ENCODE measurements at regions not wholly inside any gene's neighbourhood (a gene's known extent, or its start where the extent isn't known, plus 50 kb on each side); places are given as distances from the start of the nearest gene placed in this dataset.

- Histone ChIP-seq H3K9me3 (ENCODE audit: severe bottlenecking) (no peaks in the 10 kb centered on the region), H3K27me3 (ENCODE audit: insufficient read depth, low read depth, severe bottlenecking) (peaks cover 66% of the 10 kb centered on the region), H3K4me3 (ENCODE audit: low read depth, low read length) (no peak overlapping the region), H3K36me3 (no peaks in the 10 kb centered on the region), H3K27ac (no peak overlapping the region)
- no peak for TF ChIP-seq CTCF (IDR thresholded peaks at IDR 0.05; ENCODE audit: low read depth, low read length)
- DNase-seq, result no peak
These were observed 338.0 kb downstream of the NSG2 start for GRCh38 chr5:174383210-174384167.

DNA sequence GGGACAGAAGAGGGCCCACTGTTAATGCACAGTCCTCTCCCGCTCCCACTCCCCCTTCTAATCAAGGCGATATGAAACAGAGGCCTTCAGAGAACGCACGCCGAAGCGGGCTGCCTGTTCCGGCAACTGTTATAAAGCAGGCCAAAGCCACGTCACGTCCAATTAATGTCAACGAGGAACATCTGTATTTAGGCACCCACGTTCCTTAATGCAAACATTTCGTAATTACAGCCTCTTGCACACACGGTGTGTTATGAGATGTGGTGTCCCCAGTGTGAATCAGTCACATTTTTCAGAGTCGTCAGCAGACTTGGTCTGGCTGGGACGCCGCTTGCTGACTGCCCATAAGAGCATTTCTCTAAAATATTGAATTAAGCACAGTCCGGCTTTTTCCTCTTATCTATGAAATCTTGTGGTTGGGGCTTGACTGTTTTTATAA, 339.0 kb downstream of the NSG2 start:
- H3K27ac ChIP-seq, result no peak overlapping the region
- peaks cover 67% of the 10 kb centered on the region for H3K27me3 ChIP-seq (ENCODE audit: insufficient read depth, low read depth, severe bottlenecking)
- DNase-seq, result no peak
- no peak overlapping the region for H3K4me3 ChIP-seq (ENCODE audit: low read depth, low read length)
- H3K36me3 ChIP-seq, result no peaks in the 10 kb centered on the region
- no peak for TF ChIP-seq CTCF (IDR thresholded peaks at IDR 0.05; ENCODE audit: low read depth, low read length)
- no peaks in the 10 kb centered on the region for H3K9me3 ChIP-seq (ENCODE audit: severe bottlenecking)

GRCh38 chr5:174386306-174386705, 338.1 kb upstream of the MSX2 start:
- H3K9me3 ChIP-seq (ENCODE audit: severe bottlenecking), result no peaks in the 10 kb centered on the region
- TF ChIP-seq CTCF (IDR thresholded peaks at IDR 0.05; ENCODE audit: low read depth, low read length), result no peak
- DNase-seq, result no peak
- no peaks in the 10 kb centered on the region for H3K36me3 ChIP-seq
- no peak overlapping the region for H3K4me3 ChIP-seq (ENCODE audit: low read depth, low read length)
- H3K27ac ChIP-seq, result no peak overlapping the region
- H3K27me3 ChIP-seq (ENCODE audit: insufficient read depth, low read depth, severe bottlenecking), result peaks cover 80% of the 10 kb centered on the region

- Histone ChIP-seq H3K27ac (no peak overlapping the region), H3K27me3 (ENCODE audit: insufficient read depth, low read depth, severe bottlenecking) (peaks cover 80% of the 10 kb centered on the region), H3K4me3 (ENCODE audit: low read depth, low read length) (no peak overlapping the region), H3K9me3 (ENCODE audit: severe bottlenecking) (no peaks in the 10 kb centered on the region), H3K36me3 (no peaks in the 10 kb centered on the region)
- DNase-seq, result no peak
- no peak for TF ChIP-seq CTCF (IDR thresholded peaks at IDR 0.05; ENCODE audit: low read depth, low read length)
These were observed 337.5 kb upstream of the MSX2 start for GRCh38 chr5:174386846-174387245.

GRCh38 chr5:174387448-174387847, 336.9 kb upstream of the MSX2 start:
- DNase-seq, result no peak
- Histone ChIP-seq H3K27ac (no peak overlapping the region), H3K9me3 (ENCODE audit: severe bottlenecking) (no peaks in the 10 kb centered on the region), H3K36me3 (no peaks in the 10 kb centered on the region), H3K4me3 (ENCODE audit: low read depth, low read length) (no peak overlapping the region), H3K27me3 (ENCODE audit: insufficient read depth, low read depth, severe bottlenecking) (peaks cover 84% of the 10 kb centered on the region)
- no peak for TF ChIP-seq CTCF (IDR thresholded peaks at IDR 0.05; ENCODE audit: low read depth, low read length)
